Rectal smooth muscle tissue (tissue), 1 donor: ENCODE measurements at regions not wholly inside any gene's neighbourhood (a gene's known extent, or its start where the extent isn't known, plus 50 kb on each side); places are given as distances from the start of the nearest gene placed in this dataset.
"Not testable (repeated sequence)": the region's sequence is repeated elsewhere in the genome, so short reads cannot be mapped to it uniquely, and the experiment has no call there.

ENCODE experiments used
- H3K27ac ChIP-seq: one replicate; pipeline ENCODE4 v1.7.0; 2013; ENCODE audit warnings: low read depth, low read length, inconsistent platforms
- H3K27me3 ChIP-seq: one replicate; pipeline ENCODE4 v1.7.0; 2013; ENCODE audit warnings: low read length; ENCODE audit not compliant: control insufficient read depth, insufficient read depth
- H3K36me3 ChIP-seq: one replicate; pipeline ENCODE4 v1.7.0; 2013; ENCODE audit warnings: low read length; ENCODE audit not compliant: control insufficient read depth, insufficient read depth
- H3K4me1 ChIP-seq: one replicate; pipeline ENCODE4 v1.7.0; 2013; ENCODE audit warnings: low read length; ENCODE audit not compliant: control insufficient read depth, insufficient read depth
- H3K4me3 ChIP-seq: one replicate; pipeline ENCODE4 v1.7.0; 2013; ENCODE audit warnings: low read length
- H3K9ac ChIP-seq: one replicate; pipeline ENCODE4 v1.7.0; 2013; ENCODE audit warnings: low read length

GRCh38 chr3:193814166-193814892 is 221.3 kb downstream of the OPA1 start:
- no peak overlapping the region for H3K27ac ChIP-seq
- no peak overlapping the region for H3K4me3 ChIP-seq
- H3K9ac ChIP-seq: no peak overlapping the region
- no peaks in the 10 kb centered on the region for H3K4me1 ChIP-seq
- H3K27me3 ChIP-seq: no peaks in the 10 kb centered on the region
- no peaks in the 10 kb centered on the region for H3K36me3 ChIP-seq

DNA sequence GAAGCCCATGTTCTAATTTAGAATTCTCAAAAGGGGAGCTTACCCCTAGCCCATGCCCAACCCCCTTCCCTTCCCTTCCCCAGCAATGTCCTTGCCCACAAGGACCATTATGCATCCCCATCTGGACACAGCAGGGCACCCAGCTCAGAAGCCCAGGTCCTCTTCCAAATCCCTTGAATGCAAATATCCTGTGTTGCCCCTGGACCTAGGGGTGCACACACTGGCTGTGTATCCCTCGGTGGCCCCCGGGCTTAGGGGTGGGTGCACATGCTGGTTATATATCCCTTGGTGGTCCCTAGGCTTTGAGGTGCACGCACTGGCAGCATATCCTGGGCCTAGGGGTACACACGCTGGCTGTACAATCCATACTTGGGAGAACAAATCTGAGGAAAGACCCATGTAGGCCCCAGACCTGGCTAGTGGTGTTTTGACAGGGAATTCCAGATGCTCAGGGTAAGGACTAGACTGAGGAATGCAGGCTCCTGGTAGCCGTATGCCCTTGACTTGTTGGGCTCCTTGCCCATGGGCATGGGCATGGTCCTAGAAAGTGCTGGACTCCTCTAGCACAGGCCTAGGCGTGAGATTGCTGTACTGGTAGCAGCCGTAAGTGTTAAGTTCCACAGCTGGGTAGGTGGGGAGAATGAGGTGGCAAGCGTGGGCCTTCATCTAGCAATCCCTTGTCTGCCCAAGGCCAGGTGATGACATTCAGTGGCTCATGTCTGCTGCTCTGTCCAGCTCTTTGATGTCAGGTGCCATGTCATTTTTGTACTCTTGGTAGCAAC is 222.4 kb downstream of the OPA1 start:
- Histone ChIP-seq H3K27me3 (no peaks in the 10 kb centered on the region), H3K27ac (no peak overlapping the region), H3K36me3 (no peaks in the 10 kb centered on the region), H3K4me1 (no peaks in the 10 kb centered on the region), H3K4me3 (no peak overlapping the region), H3K9ac (no peak overlapping the region)

DNA sequence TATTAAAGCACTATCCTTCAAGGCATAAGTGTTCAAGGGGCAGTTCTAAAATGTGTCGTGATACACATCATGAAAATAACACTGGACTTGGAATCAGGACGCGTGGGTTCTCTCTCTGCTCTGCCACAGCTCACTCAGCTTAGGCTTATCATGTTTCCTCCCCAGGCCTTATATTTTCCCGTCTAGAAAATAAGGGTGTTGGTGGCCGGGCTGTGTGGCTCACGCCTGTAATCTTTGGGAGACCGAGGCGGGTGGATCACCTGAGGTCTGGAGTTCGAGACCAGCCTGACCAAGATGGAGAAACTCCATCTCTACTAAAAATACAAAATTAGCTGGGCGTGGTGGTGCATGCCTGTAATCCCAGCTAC is 223.0 kb downstream of the OPA1 start:
- H3K27ac ChIP-seq: no peak overlapping the region
- H3K36me3 ChIP-seq: no peaks in the 10 kb centered on the region
- no peak overlapping the region for H3K9ac ChIP-seq
- H3K4me1 ChIP-seq: no peaks in the 10 kb centered on the region
- H3K4me3 ChIP-seq: no peak overlapping the region
- H3K27me3 ChIP-seq: no peaks in the 10 kb centered on the region

DNA sequence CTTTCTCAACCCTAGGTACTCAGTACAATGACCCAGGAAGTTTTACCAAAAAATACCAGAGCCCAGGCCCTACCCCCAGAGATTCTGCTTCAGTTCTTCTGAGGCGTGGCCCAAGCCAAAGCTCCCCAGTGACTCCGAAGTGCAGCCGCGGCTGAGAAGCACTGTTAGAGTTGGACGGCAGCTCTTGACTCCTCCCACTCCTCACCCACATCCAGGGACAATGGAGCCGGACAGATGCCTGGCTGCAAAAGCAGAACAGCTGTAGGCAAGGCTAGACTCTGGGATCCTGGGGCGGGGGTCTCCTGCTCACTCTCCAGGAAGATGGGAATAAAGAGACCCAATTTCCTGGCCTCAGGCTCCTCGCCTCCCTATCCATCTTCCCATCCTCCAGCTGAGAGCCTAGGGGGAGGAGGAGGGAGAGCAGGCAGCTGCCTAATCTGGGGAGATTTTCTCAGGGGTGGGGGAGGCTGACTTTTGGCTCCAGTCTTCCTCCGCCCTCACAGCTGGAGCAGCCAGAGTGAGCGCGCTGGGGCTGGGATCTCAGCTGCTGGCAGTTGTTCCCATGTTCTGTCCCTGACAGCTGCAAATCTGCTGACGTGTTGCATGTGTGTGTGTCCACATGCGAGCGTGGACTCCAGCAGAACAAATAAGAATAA is 223.8 kb downstream of the OPA1 start:
- H3K4me1 ChIP-seq: no peaks in the 10 kb centered on the region
- no peaks in the 10 kb centered on the region for H3K27me3 ChIP-seq
- H3K27ac ChIP-seq: no peak overlapping the region
- H3K36me3 ChIP-seq: no peaks in the 10 kb centered on the region
- no peak overlapping the region for H3K4me3 ChIP-seq
- H3K9ac ChIP-seq: no peak overlapping the region

DNA sequence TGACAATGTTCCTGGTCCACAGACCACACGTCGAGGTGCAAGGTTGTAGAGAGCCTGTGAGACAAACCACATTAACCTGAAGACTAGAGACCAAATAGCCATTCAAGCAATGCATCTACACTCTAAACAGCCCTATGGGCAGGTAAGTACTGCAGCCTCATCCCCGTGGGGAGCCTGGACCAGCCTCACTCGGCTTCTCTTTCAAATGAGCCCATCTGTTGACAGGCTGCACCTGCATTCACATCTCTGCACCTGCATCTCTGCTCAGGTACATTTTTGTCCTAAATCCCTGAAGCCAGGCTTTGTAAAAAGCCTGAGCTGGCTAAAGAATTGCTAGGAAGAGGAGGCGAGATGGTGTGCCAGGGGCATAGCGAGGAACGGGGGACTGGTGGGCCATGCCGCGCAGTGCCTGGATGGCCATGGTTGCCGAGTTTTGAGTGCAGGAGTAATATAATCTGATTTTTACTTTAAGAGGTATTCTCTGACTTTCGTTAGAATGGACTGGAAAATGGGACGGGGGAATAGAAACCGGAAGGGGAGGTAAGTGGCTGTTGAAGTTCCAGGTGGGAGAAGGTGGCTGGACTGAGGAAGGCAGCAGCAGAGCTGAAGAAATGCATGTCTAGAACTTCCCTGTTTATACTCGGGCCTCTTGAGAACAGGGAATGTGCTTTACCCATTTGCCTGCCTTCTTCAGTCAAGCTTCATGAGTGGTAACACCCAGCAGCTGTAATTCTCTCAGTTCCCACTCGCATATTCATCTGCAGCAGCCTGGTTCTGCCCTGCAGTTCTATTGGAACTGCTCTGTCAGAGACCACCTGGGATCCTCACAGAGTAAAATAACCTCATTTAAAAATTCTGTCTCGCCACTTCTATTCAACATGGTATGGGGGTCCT is 226.4 kb downstream of the OPA1 start:
- Histone ChIP-seq H3K27ac (no peak overlapping the region), H3K9ac (no peak overlapping the region), H3K27me3 (no peaks in the 10 kb centered on the region), H3K4me3 (no peak overlapping the region), H3K4me1 (no peaks in the 10 kb centered on the region), H3K36me3 (no peaks in the 10 kb centered on the region)

GRCh38 chr3:193821151-193821668 is 228.2 kb downstream of the OPA1 start:
- Histone ChIP-seq H3K9ac (no peak overlapping the region), H3K27me3 (no peaks in the 10 kb centered on the region), H3K27ac (no peak overlapping the region), H3K4me1 (no peaks in the 10 kb centered on the region), H3K36me3 (no peaks in the 10 kb centered on the region), H3K4me3 (no peak overlapping the region)

DNA sequence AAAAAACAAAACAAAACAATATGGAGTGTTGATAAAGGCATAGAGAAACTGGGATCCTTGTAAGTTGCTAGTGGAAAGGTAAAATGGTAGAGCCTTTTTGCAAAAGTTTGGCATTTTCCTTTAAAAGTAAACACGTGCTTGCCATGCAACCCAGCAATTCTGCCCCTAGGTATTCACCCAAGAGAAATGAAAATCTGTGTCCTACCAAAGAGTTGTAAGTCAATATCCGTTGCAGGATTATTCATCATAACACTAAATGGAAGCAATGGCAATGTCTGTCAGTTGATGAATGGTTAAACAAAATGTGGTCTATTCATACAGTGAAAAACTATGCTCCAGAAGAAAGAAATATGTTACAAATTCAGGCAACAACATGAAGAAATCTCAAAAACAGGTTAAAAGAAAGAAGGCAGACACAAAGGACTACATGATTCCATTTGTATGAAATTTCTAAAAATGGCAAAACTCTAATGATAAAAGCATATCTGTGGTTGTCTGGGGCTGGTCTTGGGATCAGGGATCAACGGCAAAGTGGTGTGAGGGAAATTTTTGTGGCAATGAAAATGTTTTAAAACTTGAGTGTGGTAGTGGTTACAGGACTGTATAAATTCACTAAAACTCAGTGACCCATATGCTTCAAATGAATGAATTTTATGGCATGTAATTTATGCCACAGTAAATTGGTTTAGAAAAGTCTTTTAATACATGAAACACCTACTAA is 229.6 kb downstream of the OPA1 start:
- H3K27ac ChIP-seq: no peak overlapping the region

GRCh38 chr3:193823213-193823605 is 230.2 kb downstream of the OPA1 start:
- H3K27ac ChIP-seq, H3K4me1 ChIP-seq, H3K4me3 ChIP-seq, H3K36me3 ChIP-seq, H3K9ac ChIP-seq, H3K27me3 ChIP-seq: not testable (repeated sequence)

More for the DNA sequence above, 229.6 kb downstream of the OPA1 start:
- H3K36me3 ChIP-seq: no peaks in the 10 kb centered on the region
- no peak overlapping the region for H3K9ac ChIP-seq
- H3K27me3 ChIP-seq: no peaks in the 10 kb centered on the region
- H3K4me1 ChIP-seq: no peaks in the 10 kb centered on the region
- H3K4me3 ChIP-seq: no peak overlapping the region

GRCh38 chr3:193824365-193824764 is 231.4 kb downstream of the OPA1 start:
- H3K4me1 ChIP-seq: no peaks in the 10 kb centered on the region
- no peak overlapping the region for H3K27ac ChIP-seq
- H3K4me3 ChIP-seq: no peak overlapping the region
- H3K9ac ChIP-seq: no peak overlapping the region
- no peaks in the 10 kb centered on the region for H3K36me3 ChIP-seq
- no peaks in the 10 kb centered on the region for H3K27me3 ChIP-seq

- Histone ChIP-seq H3K36me3 (no peaks in the 10 kb centered on the region), H3K27ac (no peak overlapping the region), H3K9ac (no peak overlapping the region), H3K4me3 (no peak overlapping the region), H3K4me1 (no peaks in the 10 kb centered on the region), H3K27me3 (no peaks in the 10 kb centered on the region)
Observed at GRCh38 chr3:193825617-193826016, 232.6 kb downstream of the OPA1 start.

DNA sequence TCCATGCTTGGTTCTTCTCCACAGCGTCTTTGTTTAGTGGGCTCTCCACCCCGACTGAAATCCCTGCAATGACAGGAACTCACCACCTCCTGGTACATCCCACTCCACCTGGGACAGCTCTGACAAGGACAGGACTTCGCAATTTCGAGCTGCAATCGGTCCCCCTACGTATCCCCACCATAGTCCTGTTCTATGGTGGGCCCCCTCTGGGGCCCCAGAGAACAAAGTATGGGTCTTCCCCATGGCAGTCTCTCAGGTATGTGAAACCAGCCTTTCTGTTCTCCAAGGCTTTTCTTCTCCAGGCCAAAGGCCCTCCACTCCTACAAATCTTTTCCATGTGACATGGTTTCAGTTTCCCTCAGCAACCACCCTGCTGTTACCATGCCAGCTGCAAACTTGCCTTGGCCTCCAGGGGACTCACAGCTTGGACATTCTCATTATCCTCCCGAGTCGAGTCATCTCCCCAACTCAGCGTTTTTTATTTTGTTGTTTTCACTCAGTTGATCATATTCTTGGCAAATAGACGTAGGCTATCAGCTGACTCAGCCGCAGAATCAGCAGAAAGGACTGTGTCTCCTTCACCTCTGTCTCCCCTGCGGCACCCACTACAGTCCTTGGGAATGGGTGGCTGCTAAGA is 233.3 kb downstream of the OPA1 start:
- no peaks in the 10 kb centered on the region for H3K4me1 ChIP-seq
- no peaks in the 10 kb centered on the region for H3K27me3 ChIP-seq
- no peaks in the 10 kb centered on the region for H3K36me3 ChIP-seq
- no peak overlapping the region for H3K4me3 ChIP-seq
- no peak overlapping the region for H3K9ac ChIP-seq
- no peak overlapping the region for H3K27ac ChIP-seq
